Colonic mucosa (tissue), 4 donors: ENCODE measurements at regions not wholly inside any gene's neighbourhood (a gene's known extent, or its start where the extent isn't known, plus 50 kb on each side); places are given as distances from the start of the nearest gene placed in this dataset.

Experiments used
- DNase-seq: peaks from one replicate; pipeline ENCODE4 v3.0.0-alpha.2; 2020
- H3K27ac ChIP-seq: fragments of 200-600 bp; one replicate; pipeline ENCODE4 v1.8.0; 2021
- H3K27me3 ChIP-seq: fragments of 200-600 bp; one replicate; pipeline ENCODE4 v1.8.0; 2021
- H3K36me3 ChIP-seq: fragments of 200-600 bp; one replicate; pipeline ENCODE4 v1.8.0; 2021
- H3K4me1 ChIP-seq: fragments of 200-600 bp; one replicate; pipeline ENCODE4 v1.8.0; 2021; ENCODE audit warnings: mild to moderate bottlenecking
- H3K4me3 ChIP-seq: fragments of 200-600 bp; one replicate; pipeline ENCODE4 v1.8.0; 2021
- H3K9ac ChIP-seq, 2 donors: one replicate each; pipeline ENCODE4 v1.7.0; 2013; ENCODE audit warnings: control low read depth in 2 of 2, low read depth in 2 of 2, low read length in 2 of 2
- H3K9me3 ChIP-seq: fragments of 200-600 bp; one replicate; pipeline ENCODE4 v1.8.0; 2021
- CTCF ChIP-seq: fragments of 200-600 bp; IDR thresholded peaks from one replicate; pipeline ENCODE4 v1.8.0; 2022; ENCODE audit warnings: antibody characterized with exemption, mild to moderate bottlenecking
- intact Hi-C: fragments of 100-400 bp; cut with DNase I; formaldehyde crosslinking; loops from one replicate; pipeline ENCODE4 v1.14.1; 2022
- donor health status: healthy.
- donor health status: DM: no; HTN: no; CAD: no.
- donor health status: DM: no; HTN: no; CAD: no.

- no peak for TF ChIP-seq CTCF
- Histone ChIP-seq H3K36me3 (no peaks in the 10 kb centered on the region), H3K27ac (no peak overlapping the region), H3K4me1 (no peaks in the 10 kb centered on the region), H3K9ac (no peak overlapping the region), H3K4me3 (no peak overlapping the region), H3K27me3 (no peaks in the 10 kb centered on the region), H3K9me3 (no peaks in the 10 kb centered on the region)
- intact Hi-C loops, result no loop called here
- no peak for DNase-seq
These were observed 122.4 kb upstream of the MVB12B start for GRCh38 chr9:126204197-126204596.

DNA sequence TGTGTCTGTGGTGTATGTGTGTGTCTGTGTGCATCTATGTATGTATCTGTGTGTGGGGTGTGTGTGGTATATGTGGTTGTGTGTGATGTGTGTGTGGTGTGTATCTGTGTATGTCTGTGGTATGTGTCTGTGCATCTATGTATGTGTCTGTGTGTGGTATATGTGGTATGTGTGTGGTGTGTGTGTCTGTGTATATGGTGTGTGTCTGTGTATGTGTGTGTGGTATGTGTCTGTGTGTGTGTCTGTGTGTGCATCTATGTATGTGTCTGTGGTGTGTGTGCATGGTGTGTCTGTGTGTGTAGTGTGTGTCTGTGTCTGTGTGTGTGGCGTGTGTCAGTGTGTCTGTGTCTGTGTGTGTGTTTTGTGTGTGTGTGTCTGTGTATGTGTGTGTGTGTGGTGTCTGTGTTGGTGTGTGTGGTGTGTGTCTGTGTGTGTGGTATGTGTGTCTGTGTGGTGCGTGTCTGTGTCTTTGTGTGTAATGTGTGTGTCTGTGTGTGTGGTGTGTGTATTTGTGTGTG, 121.9 kb upstream of the MVB12B start:
- Histone ChIP-seq H3K9me3 (no peaks in the 10 kb centered on the region), H3K27me3 (no peaks in the 10 kb centered on the region), H3K9ac (no peak overlapping the region), H3K4me3 (no peak overlapping the region), H3K4me1 (no peaks in the 10 kb centered on the region), H3K27ac (no peak overlapping the region), H3K36me3 (no peaks in the 10 kb centered on the region)
- TF ChIP-seq CTCF, result no peak
- DNase-seq, result no peak
- intact Hi-C loops, result no loop called here

DNA sequence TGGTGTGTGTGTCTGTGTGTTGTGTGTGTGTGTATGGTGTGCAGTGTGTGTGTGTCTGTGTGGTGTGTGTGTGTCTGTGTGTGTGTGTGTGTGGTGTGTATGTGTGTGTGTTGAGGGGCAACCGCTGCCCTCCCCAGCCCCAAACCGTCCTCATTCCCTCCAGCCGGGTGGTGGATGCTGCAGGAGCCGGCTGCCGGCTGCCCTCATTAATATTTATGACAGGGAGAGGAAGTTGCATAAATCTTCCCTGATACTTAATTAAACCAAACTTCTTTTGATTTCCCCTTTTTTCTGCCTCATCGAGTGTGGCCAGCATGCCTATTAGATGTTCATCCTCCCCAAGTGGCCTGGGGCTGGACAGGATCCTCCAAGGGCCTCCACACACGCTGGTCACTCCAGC, 121.4 kb upstream of the MVB12B start:
- Histone ChIP-seq H3K27me3 (no peaks in the 10 kb centered on the region), H3K9ac (no peak overlapping the region), H3K4me1 (no peaks in the 10 kb centered on the region), H3K9me3 (no peaks in the 10 kb centered on the region), H3K4me3 (no peak overlapping the region), H3K36me3 (no peaks in the 10 kb centered on the region), H3K27ac (no peak overlapping the region)
- no peak for TF ChIP-seq CTCF
- no peak for DNase-seq
- intact Hi-C loops, result no loop called here

DNA sequence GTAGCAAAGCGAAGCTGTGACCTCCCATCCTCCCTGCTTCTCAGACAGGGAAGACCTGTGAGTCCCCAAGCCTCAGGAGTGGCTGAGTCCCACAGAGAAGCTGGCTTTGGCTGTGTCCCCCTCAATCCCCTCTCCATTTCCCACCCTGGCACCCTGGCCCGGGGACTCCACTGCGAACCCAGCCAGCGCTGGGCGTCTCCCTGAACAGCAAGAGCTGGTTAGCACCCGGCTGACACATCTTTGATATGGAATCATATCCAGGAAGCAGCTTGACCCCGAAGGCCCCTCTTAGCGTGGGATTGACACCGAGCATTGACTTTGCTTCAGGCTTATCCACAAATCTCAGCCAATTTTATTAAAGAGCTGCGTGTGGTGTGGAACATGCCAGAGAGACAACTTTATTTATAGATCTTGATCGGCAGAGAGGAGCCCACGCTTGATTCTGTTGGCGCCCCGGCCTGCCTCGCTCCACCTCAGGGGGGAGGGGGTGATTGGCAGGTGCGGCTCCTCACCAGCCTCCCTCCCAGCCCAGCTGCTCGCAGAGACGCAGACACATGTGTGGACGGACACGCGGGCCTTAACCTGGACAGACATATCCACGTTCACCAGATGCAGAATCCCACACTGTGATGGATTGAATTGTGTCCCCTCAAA, 120.7 kb upstream of the MVB12B start:
- Histone ChIP-seq H3K9me3 (no peaks in the 10 kb centered on the region), H3K9ac (no peak overlapping the region), H3K27me3 (no peaks in the 10 kb centered on the region), H3K36me3 (no peaks in the 10 kb centered on the region), H3K4me3 (no peak overlapping the region), H3K4me1 (no peaks in the 10 kb centered on the region), H3K27ac (no peak overlapping the region)
- no peak for DNase-seq
- no peak for TF ChIP-seq CTCF
- intact Hi-C loops, result no loop called here

DNA sequence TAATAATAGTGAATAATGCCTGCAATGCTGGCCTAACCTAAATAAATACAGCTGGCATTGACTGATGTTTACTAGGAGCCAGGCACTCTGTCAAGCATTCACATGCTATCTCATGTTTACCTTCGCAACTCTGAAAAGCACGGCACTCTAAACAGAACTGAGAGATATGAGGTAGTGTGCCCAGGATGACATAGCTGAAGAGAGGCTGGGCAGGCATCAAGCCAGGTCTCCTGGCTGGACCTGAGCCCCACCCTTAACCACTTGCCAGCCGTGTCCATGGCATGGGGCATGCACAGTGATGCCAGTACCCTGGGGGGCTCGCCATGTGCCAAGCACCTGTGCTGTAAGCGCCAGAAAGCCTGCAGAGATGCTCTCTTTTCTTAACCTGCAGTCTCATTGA, 119.4 kb upstream of the MVB12B start:
- Histone ChIP-seq H3K9me3 (no peaks in the 10 kb centered on the region), H3K36me3 (no peaks in the 10 kb centered on the region), H3K4me1 (no peaks in the 10 kb centered on the region), H3K4me3 (no peak overlapping the region), H3K27ac (no peak overlapping the region), H3K9ac (no peak overlapping the region), H3K27me3 (no peaks in the 10 kb centered on the region)
- TF ChIP-seq CTCF, result no peak
- intact Hi-C loops, result no loop called here
- no peak for DNase-seq
